Breast epithelium (tissue), 3 donors: ENCODE measurements at regions not wholly inside any gene's neighbourhood (a gene's known extent, or its start where the extent isn't known, plus 50 kb on each side); places are given as distances from the start of the nearest gene placed in this dataset.

Experiments used
- CTCF ChIP-seq, 3 donors: fragments of 450-650 bp; IDR thresholded peaks; one replicate each; pipeline ENCODE4 v1.5.1; 2016 to 2017; ENCODE audit warnings: antibody characterized with exemption in 3 of 3, mild to moderate bottlenecking in 3 of 3, moderate library complexity in 3 of 3
- POLR2A ChIP-seq: fragments of 450-650 bp; IDR thresholded peaks from one replicate; pipeline ENCODE4 v1.6.1; 2016; ENCODE audit warnings: antibody characterized with exemption, mild to moderate bottlenecking, moderate library complexity
- POLR2AphosphoS5 ChIP-seq, 3 donors: sonication (generic); formaldehyde crosslinking; IDR thresholded peaks; one replicate each; pipeline ENCODE4 v1.6.1; 2017; ENCODE audit warnings: antibody characterized with exemption in 3 of 3

- TF ChIP-seq POLR2A (no peak), CTCF (IDR thresholded peaks at IDR 0.05) (no peak), POLR2AphosphoS5 (IDR thresholded peaks at IDR 0.05) (no peak)
Measured at GRCh38 chr2:144117086-144117485, 402.8 kb downstream of the ZEB2 start.
